Nephron progenitor cell (in vitro differentiated cells): ENCODE measurements at regions not wholly inside any gene's neighbourhood (a gene's known extent, or its start where the extent isn't known, plus 50 kb on each side); places are given as distances from the start of the nearest gene placed in this dataset.

ENCODE experiments used
- DNase-seq: peaks from one replicate; pipeline ENCODE4 v3.0.0; 2021
- H3K27ac Mint-ChIP-seq: 2 replicates; pipeline ENCODE4 v1.8.0; 2021; ENCODE audit warnings: mild to moderate bottlenecking, moderate library complexity, mixed read lengths
- H3K27me3 Mint-ChIP-seq: 2 replicates; pipeline ENCODE4 v1.8.0; 2021; ENCODE audit warnings: mild to moderate bottlenecking, low read depth, mixed read lengths; ENCODE audit not compliant: poor library complexity
- H3K36me3 Mint-ChIP-seq: 2 replicates; pipeline ENCODE4 v1.8.0; 2021; ENCODE audit warnings: low read depth, mixed read lengths
- H3K4me1 Mint-ChIP-seq: 2 replicates; pipeline ENCODE4 v1.8.0; 2021; ENCODE audit warnings: mixed read lengths
- H3K4me3 Mint-ChIP-seq: 2 replicates; pipeline ENCODE4 v1.8.0; 2021; ENCODE audit warnings: mild to moderate bottlenecking, moderate library complexity, mixed read lengths
- H3K9me3 Mint-ChIP-seq: 2 replicates; pipeline ENCODE4 v1.8.0; 2021; ENCODE audit warnings: mild to moderate bottlenecking, moderate library complexity, mixed read lengths
- CTCF ChIP-seq: fragments of 200-600 bp; sonication (generic); IDR thresholded peaks from 2 replicates; pipeline ENCODE4 v1.5.0; 2021; ENCODE audit warnings: antibody characterized with exemption

GRCh38 chr15:61750271-61751084 lies 309.8 kb downstream of the VPS13C start:
- peaks cover 7% of the 10 kb centered on the region for H3K4me1 Mint-ChIP-seq
- no peaks in the 10 kb centered on the region for H3K9me3 Mint-ChIP-seq
- no peak for TF ChIP-seq CTCF
- H3K36me3 Mint-ChIP-seq, result no peaks in the 10 kb centered on the region
- no peak overlapping the region for H3K4me3 Mint-ChIP-seq
- H3K27ac Mint-ChIP-seq, result no peak overlapping the region
- no peaks in the 10 kb centered on the region for H3K27me3 Mint-ChIP-seq
- DNase-seq, result no peak

GRCh38 chr15:61749169-61749568 lies 311.1 kb downstream of the VPS13C start:
- H3K27ac Mint-ChIP-seq, result no peak overlapping the region
- no peak for TF ChIP-seq CTCF
- no peak overlapping the region for H3K4me3 Mint-ChIP-seq
- DNase-seq, result no peak
- peaks cover 3% of the 10 kb centered on the region for H3K27me3 Mint-ChIP-seq
- peaks cover 13% of the 10 kb centered on the region for H3K4me1 Mint-ChIP-seq
- H3K36me3 Mint-ChIP-seq, result no peaks in the 10 kb centered on the region
- H3K9me3 Mint-ChIP-seq, result no peaks in the 10 kb centered on the region

- no peaks in the 10 kb centered on the region for H3K9me3 Mint-ChIP-seq
- peaks cover 3% of the 10 kb centered on the region for H3K27me3 Mint-ChIP-seq
- no peak overlapping the region for H3K27ac Mint-ChIP-seq
- peaks cover 13% of the 10 kb centered on the region for H3K4me1 Mint-ChIP-seq
- H3K36me3 Mint-ChIP-seq, result no peaks in the 10 kb centered on the region
- no peak for DNase-seq
- no peak overlapping the region for H3K4me3 Mint-ChIP-seq
- no peak for TF ChIP-seq CTCF
Observed at GRCh38 chr15:61748529-61748928, 311.7 kb downstream of the VPS13C start.

GRCh38 chr15:61746589-61746988 lies 313.7 kb downstream of the VPS13C start:
- H3K36me3 Mint-ChIP-seq, result no peaks in the 10 kb centered on the region
- no peak overlapping the region for H3K4me3 Mint-ChIP-seq
- H3K9me3 Mint-ChIP-seq, result no peaks in the 10 kb centered on the region
- no peak overlapping the region for H3K27ac Mint-ChIP-seq
- DNase-seq, result no peak
- no peak for TF ChIP-seq CTCF
- H3K4me1 Mint-ChIP-seq, result peaks cover 13% of the 10 kb centered on the region
- H3K27me3 Mint-ChIP-seq, result peaks cover 6% of the 10 kb centered on the region

- no peak overlapping the region for H3K27ac Mint-ChIP-seq
- peaks cover 6% of the 10 kb centered on the region for H3K4me1 Mint-ChIP-seq
- no peak for DNase-seq
- H3K4me3 Mint-ChIP-seq, result no peak overlapping the region
- H3K9me3 Mint-ChIP-seq, result peaks cover 12% of the 10 kb centered on the region
- H3K36me3 Mint-ChIP-seq, result no peaks in the 10 kb centered on the region
- no peak for TF ChIP-seq CTCF
- peaks cover 9% of the 10 kb centered on the region for H3K27me3 Mint-ChIP-seq
Observed at GRCh38 chr15:61743345-61743909, 316.8 kb downstream of the VPS13C start.

GRCh38 chr15:61742591-61742990 lies 317.7 kb downstream of the VPS13C start:
- H3K36me3 Mint-ChIP-seq, result no peaks in the 10 kb centered on the region
- no peak overlapping the region for H3K4me3 Mint-ChIP-seq
- no peak for TF ChIP-seq CTCF
- no peak for DNase-seq
- H3K27ac Mint-ChIP-seq, result no peak overlapping the region
- H3K4me1 Mint-ChIP-seq, result peaks cover 6% of the 10 kb centered on the region
- H3K27me3 Mint-ChIP-seq, result peaks cover 9% of the 10 kb centered on the region
- H3K9me3 Mint-ChIP-seq, result peaks cover 15% of the 10 kb centered on the region
